G401.6 (cell line): ENCODE measurements at regions not wholly inside any gene's neighbourhood (a gene's known extent, or its start where the extent isn't known, plus 50 kb on each side); places are given as distances from the start of the nearest gene placed in this dataset.

ENCODE experiments used
- FAIRE-seq: peaks from 2 replicates; lab custom pipeline; 2012; peaks lifted over from hg19 to GRCh38; lab: Jason Lieb, UNC

GRCh38 chr3:30945291-30945690 lies 50.8 kb upstream of the GADL1 start:
- FAIRE-seq, result no peak

- no peak for FAIRE-seq
Observed at GRCh38 chr3:30948426-30948825, 54.0 kb upstream of the GADL1 start.

GRCh38 chr3:30951826-30952225 lies 57.4 kb upstream of the GADL1 start:
- no peak for FAIRE-seq

- FAIRE-seq, result no peak
Observed at GRCh38 chr3:30952786-30953185, 58.3 kb upstream of the GADL1 start.

GRCh38 chr3:30954426-30954825 lies 60.0 kb upstream of the GADL1 start:
- no peak for FAIRE-seq

GRCh38 chr3:30962084-30962483 lies 67.6 kb upstream of the GADL1 start:
- no peak for FAIRE-seq

GRCh38 chr3:30962493-30962892 lies 68.0 kb upstream of the GADL1 start:
- no peak for FAIRE-seq

- no peak for FAIRE-seq
Observed at GRCh38 chr3:30963223-30963722, 68.8 kb upstream of the GADL1 start.

- FAIRE-seq, result no peak
Observed at GRCh38 chr3:30964612-30965011, 70.2 kb upstream of the GADL1 start.

GRCh38 chr3:30966896-30967295 lies 72.4 kb upstream of the GADL1 start:
- FAIRE-seq, result no peak

GRCh38 chr3:30970183-30970582 lies 75.7 kb upstream of the GADL1 start:
- FAIRE-seq, result no peak

- no peak for FAIRE-seq
Observed at GRCh38 chr3:30972449-30972848, 78.0 kb upstream of the GADL1 start.

- FAIRE-seq, result no peak
Observed at GRCh38 chr3:30974071-30974470, 79.6 kb upstream of the GADL1 start.

GRCh38 chr3:30977592-30977991 lies 83.1 kb upstream of the GADL1 start:
- no peak for FAIRE-seq

GRCh38 chr3:30980993-30981392 lies 86.5 kb upstream of the GADL1 start:
- no peak for FAIRE-seq

- no peak for FAIRE-seq
Observed at GRCh38 chr3:30982416-30983075, 88.1 kb upstream of the GADL1 start.

GRCh38 chr3:30984855-30985749 lies 90.6 kb upstream of the GADL1 start:
- no peak for FAIRE-seq

- no peak for FAIRE-seq
Observed at GRCh38 chr3:30986551-30986950, 92.1 kb upstream of the GADL1 start.

- FAIRE-seq, result no peak
Observed at GRCh38 chr3:30988769-30989168, 94.3 kb upstream of the GADL1 start.

GRCh38 chr3:30989276-30990030 lies 95.0 kb upstream of the GADL1 start:
- FAIRE-seq, result no peak

- FAIRE-seq, result no peak
Observed at GRCh38 chr3:30996467-30996866, 102.0 kb upstream of the GADL1 start.

GRCh38 chr3:31002730-31003129 lies 108.3 kb upstream of the GADL1 start:
- FAIRE-seq, result no peak
